WTC11 (cell line): ENCODE measurements at regions not wholly inside any gene's neighbourhood (a gene's known extent, or its start where the extent isn't known, plus 50 kb on each side); places are given as distances from the start of the nearest gene placed in this dataset.

Experiments used
- ATAC-seq: fragments of 200-7000 bp; cut with Tn5 transposase; 2 replicates; pipeline ENCODE4 v1.10.0; 2021; ENCODE audit warnings: mild to moderate bottlenecking, moderate library complexity
- CTCF ChIA-PET: fragments of 300-600 bp; sonication (Branson Sonifier 250); formaldehyde crosslinking; loops from one replicate; lab custom pipeline; 2021; ENCODE audit warnings: antibody characterized with exemption; lab: Charles Lee
- POLR2A ChIA-PET: fragments of 350-600 bp; sonication (Branson Sonifier 250); formaldehyde crosslinking; loops from one replicate; lab custom pipeline; 2021; ENCODE audit warnings: antibody characterized with exemption; lab: Charles Lee
- DNase-seq: peaks from one replicate; pipeline ENCODE4 v3.0.0; 2021; ENCODE audit warnings: low spot score
- H3K27ac Mint-ChIP-seq: 2 replicates; pipeline ENCODE4 v1.8.0; 2021; ENCODE audit warnings: mixed read lengths
- H3K27me3 Mint-ChIP-seq: 2 replicates; pipeline ENCODE4 v1.8.0; 2021; ENCODE audit warnings: low read depth, mild to moderate bottlenecking, moderate library complexity, mixed read lengths
- H3K36me3 Mint-ChIP-seq: 2 replicates; pipeline ENCODE4 v1.8.0; 2021; ENCODE audit warnings: mixed read lengths
- H3K4me1 Mint-ChIP-seq: 2 replicates; pipeline ENCODE4 v1.8.0; 2022; ENCODE audit warnings: mixed read lengths
- H3K4me3 Mint-ChIP-seq: 2 replicates; pipeline ENCODE4 v1.8.0; 2021; ENCODE audit warnings: mild to moderate bottlenecking, moderate library complexity, mixed read lengths
- H3K9me3 Mint-ChIP-seq: 2 replicates; pipeline ENCODE4 v1.8.0; 2021; ENCODE audit warnings: mixed read lengths
- EMX1 ChIP-seq: fragments of 250-450 bp; sonication (Bioruptor Pico); IDR thresholded peaks from 2 replicates; pipeline ENCODE4 v1.8.0; 2021; ENCODE audit warnings: mild to moderate bottlenecking
- GTF2I ChIP-seq: fragments of 250-450 bp; sonication (Bioruptor Pico); conservative IDR thresholded peaks from 2 replicates; pipeline ENCODE4 v1.4.0; 2021; ENCODE audit warnings: mild to moderate bottlenecking
- HMGA2 ChIP-seq: fragments of 250-450 bp; sonication (Bioruptor Pico); IDR thresholded peaks from 2 replicates; pipeline ENCODE4 v1.4.0; 2021; ENCODE audit warnings: mild to moderate bottlenecking, moderate library complexity
- MXD4 ChIP-seq: fragments of 250-450 bp; sonication (Bioruptor Pico); IDR thresholded peaks from 2 replicates; pipeline ENCODE4 v1.8.0; 2021; ENCODE audit warnings: mild to moderate bottlenecking, moderate library complexity, borderline replicate concordance
- NFE2L1 ChIP-seq: sonication (generic); formaldehyde crosslinking; IDR thresholded peaks from 2 replicates; pipeline ENCODE4 v1.8.1; 2023; ENCODE audit warnings: missing genetic modification reagents
- OVOL2 ChIP-seq: fragments of 250-450 bp; sonication (Bioruptor Pico); IDR thresholded peaks from 2 replicates; pipeline ENCODE4 v1.9.0; 2021; ENCODE audit warnings: mild to moderate bottlenecking, borderline replicate concordance
- TP53 ChIP-seq: sonication (generic); formaldehyde crosslinking; IDR thresholded peaks from 2 replicates; pipeline ENCODE4 v1.8.1; 2023; ENCODE audit warnings: mild to moderate bottlenecking, missing genetic modification reagents
- ZNF219 ChIP-seq: sonication (generic); formaldehyde crosslinking; IDR thresholded peaks from 2 replicates; pipeline ENCODE4 v1.8.0; 2023; ENCODE audit warnings: missing genetic modification reagents, mild to moderate bottlenecking, borderline replicate concordance
- ZNF416 ChIP-seq: fragments of 250-450 bp; sonication (Bioruptor Pico); IDR thresholded peaks from 2 replicates; pipeline ENCODE4 v1.9.0; 2021; ENCODE audit warnings: mild to moderate bottlenecking, inconsistent platforms
- TF ChIP-seq, protein P1 (sequence below): sonication (generic); formaldehyde crosslinking; IDR thresholded peaks from 2 replicates; pipeline ENCODE4 v1.8.1; 2023; ENCODE audit warnings: mild to moderate bottlenecking, missing genetic modification reagents
- TF ChIP-seq, protein P2 (sequence below): sonication (generic); formaldehyde crosslinking; IDR thresholded peaks from 2 replicates; pipeline ENCODE4 v1.8.1; 2023; ENCODE audit warnings: mild to moderate bottlenecking, moderate library complexity, missing genetic modification reagents
- TF ChIP-seq, protein P3 (sequence below): fragments of 200-600 bp; IDR thresholded peaks from 2 replicates; pipeline ENCODE4 v1.8.0; 2022; ENCODE audit warnings: antibody characterized with exemption
- TF ChIP-seq, protein P4 (sequence below): fragments of 250-450 bp; sonication (Bioruptor Pico); conservative IDR thresholded peaks from 2 replicates; pipeline ENCODE4 v1.9.0; 2021; ENCODE audit warnings: mild to moderate bottlenecking
- TF ChIP-seq, protein P5 (sequence below): sonication (generic); formaldehyde crosslinking; IDR thresholded peaks from 2 replicates; pipeline ENCODE4 v1.8.0; 2022; ENCODE audit warnings: mild to moderate bottlenecking, missing genetic modification reagents
- TF ChIP-seq, protein P6 (sequence below): fragments of 250-450 bp; sonication (Bioruptor Pico); IDR thresholded peaks from 2 replicates; pipeline ENCODE4 v1.9.0; 2021; ENCODE audit warnings: mild to moderate bottlenecking
- TF ChIP-seq, protein P7 (sequence below): sonication (generic); formaldehyde crosslinking; IDR thresholded peaks from 2 replicates; pipeline ENCODE4 v1.8.0; 2023; ENCODE audit warnings: mild to moderate bottlenecking, missing genetic modification reagents

DNA sequence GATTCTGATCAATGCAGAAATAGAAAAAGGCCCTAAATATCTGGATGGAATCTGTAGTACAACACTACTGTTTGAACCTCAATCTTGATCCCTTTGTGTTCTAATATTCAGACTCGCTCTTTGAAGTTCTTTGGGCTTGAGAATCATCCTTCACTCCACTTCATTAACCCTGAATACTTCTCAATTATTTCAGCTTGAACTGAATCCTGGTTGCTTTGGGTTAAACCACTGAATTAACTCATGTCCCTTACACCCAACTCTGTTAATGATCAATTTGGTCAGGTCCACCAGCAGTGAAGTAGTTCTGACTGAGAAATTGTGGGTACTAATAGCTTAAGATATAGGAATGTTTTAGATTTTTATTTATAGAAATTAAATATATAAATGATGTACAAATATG is 1707.2 kb upstream of the ACO1 start:
- Mint-ChIP-seq H3K4me1 (no peaks in the 10 kb centered on the region), H3K4me3 (no peak overlapping the region), H3K27ac (no peak overlapping the region), H3K9me3 (peaks cover 10% of the 10 kb centered on the region; the same call in 1 of the 2 replicates), H3K36me3 (no peaks in the 10 kb centered on the region), H3K27me3 (no peaks in the 10 kb centered on the region)
- CTCF ChIA-PET, result no interaction called here
- POLR2A ChIA-PET, result no interaction called here
- TF ChIP-seq MXD4 (CRISPR knock-in tag), result no peak
- no peak for TF ChIP-seq EMX1 (CRISPR knock-in tag)
- TF ChIP-seq, protein P1, sequence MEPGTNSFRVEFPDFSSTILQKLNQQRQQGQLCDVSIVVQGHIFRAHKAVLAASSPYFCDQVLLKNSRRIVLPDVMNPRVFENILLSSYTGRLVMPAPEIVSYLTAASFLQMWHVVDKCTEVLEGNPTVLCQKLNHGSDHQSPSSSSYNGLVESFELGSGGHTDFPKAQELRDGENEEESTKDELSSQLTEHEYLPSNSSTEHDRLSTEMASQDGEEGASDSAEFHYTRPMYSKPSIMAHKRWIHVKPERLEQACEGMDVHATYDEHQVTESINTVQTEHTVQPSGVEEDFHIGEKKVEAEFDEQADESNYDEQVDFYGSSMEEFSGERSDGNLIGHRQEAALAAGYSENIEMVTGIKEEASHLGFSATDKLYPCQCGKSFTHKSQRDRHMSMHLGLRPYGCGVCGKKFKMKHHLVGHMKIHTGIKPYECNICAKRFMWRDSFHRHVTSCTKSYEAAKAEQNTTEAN (CRISPR knock-in tag), result no peak
- no peak for TF ChIP-seq GTF2I
- no peak for TF ChIP-seq TP53 (CRISPR knock-in tag)
- DNase-seq (no peak), ATAC-seq (no peak)

DNA sequence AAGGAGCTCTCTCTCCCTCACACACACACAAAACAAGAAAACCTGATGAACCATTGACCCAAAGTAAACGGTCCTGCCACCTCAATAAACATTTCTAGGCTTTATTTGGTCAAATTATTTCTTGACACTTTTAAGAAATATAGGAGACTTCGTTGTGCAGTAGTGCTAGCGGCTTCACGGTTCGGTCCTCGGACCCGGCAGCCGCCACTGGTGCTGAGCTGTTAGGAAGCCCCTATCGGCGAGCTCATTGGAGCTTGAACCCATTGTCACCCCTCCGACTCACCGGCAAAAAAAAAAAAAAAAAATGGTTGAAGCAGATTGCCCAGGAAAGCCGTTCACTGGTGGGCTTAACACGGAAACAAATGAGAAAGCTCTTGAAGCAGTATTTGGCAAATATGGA is 1695.6 kb upstream of the ACO1 start:
- Mint-ChIP-seq H3K4me3 (no peak overlapping the region), H3K27me3 (no peaks in the 10 kb centered on the region), H3K4me1 (no peaks in the 10 kb centered on the region), H3K27ac (no peak overlapping the region), H3K36me3 (peaks cover 24% of the 10 kb centered on the region), H3K9me3 (peaks cover 38% of the 10 kb centered on the region)
- no peak for DNase-seq
- TF ChIP-seq, protein P2, sequence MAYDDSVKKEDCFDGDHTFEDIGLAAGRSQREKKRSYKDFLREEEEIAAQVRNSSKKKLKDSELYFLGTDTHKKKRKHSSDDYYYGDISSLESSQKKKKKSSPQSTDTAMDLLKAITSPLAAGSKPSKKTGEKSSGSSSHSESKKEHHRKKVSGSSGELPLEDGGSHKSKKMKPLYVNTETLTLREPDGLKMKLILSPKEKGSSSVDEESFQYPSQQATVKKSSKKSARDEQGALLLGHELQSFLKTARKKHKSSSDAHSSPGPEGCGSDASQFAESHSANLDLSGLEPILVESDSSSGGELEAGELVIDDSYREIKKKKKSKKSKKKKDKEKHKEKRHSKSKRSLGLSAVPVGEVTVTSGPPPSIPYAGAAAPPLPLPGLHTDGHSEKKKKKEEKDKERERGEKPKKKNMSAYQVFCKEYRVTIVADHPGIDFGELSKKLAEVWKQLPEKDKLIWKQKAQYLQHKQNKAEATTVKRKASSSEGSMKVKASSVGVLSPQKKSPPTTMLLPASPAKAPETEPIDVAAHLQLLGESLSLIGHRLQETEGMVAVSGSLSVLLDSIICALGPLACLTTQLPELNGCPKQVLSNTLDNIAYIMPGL (CRISPR knock-in tag), result no peak
- TF ChIP-seq, protein P3, sequence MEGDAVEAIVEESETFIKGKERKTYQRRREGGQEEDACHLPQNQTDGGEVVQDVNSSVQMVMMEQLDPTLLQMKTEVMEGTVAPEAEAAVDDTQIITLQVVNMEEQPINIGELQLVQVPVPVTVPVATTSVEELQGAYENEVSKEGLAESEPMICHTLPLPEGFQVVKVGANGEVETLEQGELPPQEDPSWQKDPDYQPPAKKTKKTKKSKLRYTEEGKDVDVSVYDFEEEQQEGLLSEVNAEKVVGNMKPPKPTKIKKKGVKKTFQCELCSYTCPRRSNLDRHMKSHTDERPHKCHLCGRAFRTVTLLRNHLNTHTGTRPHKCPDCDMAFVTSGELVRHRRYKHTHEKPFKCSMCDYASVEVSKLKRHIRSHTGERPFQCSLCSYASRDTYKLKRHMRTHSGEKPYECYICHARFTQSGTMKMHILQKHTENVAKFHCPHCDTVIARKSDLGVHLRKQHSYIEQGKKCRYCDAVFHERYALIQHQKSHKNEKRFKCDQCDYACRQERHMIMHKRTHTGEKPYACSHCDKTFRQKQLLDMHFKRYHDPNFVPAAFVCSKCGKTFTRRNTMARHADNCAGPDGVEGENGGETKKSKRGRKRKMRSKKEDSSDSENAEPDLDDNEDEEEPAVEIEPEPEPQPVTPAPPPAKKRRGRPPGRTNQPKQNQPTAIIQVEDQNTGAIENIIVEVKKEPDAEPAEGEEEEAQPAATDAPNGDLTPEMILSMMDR, result no peak
- TF ChIP-seq HMGA2, result no peak
- TF ChIP-seq, protein P4, sequence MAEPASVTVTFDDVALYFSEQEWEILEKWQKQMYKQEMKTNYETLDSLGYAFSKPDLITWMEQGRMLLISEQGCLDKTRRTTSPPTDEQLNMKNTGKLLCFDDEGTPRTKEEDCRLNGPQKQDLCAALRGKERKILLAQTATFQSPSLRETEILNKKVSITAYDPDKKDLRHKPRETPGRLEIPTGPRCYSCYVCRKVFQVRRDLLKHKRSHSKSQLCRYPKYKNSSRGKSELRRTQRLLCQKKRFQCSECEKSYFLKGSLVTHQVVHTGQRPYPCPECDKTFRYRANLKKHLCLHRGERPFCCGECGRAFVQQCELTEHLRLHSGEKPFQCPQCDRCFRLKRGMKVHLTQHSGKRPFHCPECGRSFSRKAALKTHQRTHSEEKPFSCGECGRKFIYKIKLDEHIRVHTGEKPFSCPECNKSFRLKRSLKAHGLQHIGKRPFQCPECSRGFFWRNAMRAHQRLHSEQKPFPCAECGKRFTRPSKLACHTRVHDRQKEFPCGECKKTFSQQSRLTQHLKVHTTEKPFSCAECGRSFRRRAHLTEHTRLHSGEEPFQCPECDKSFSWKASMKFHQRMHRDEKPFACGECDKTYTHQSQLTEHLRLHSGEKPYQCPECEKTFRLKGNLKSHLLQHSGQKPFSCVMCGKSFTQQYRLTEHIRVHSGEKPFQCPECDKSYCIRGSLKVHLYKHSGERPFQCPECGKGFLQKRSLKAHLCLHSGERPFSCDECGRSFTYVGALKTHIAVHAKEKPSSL, result no peak
- no peak for ATAC-seq
- CTCF ChIA-PET, result no interaction called here
- POLR2A ChIA-PET, result no interaction called here

DNA sequence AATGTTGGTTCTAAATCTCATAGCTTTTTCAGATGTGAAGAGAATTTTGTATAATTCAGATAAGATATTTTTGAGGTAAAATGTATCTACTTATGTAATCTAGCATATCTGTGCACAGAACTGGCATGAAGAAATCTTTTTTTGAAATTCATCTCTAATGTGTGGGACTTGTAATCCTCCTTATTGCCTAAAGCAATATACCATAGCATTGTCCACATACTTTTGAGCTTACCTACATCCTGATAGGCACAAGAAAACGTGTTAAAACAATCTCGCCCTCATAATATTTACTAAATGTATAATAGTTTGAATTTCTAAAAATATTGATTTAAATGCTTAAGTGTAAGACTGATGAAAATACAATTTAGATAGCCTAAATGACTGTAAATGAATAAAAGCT is 1686.5 kb upstream of the ACO1 start:
- Mint-ChIP-seq H3K9me3 (peaks cover 4% of the 10 kb centered on the region), H3K36me3 (no peaks in the 10 kb centered on the region), H3K27ac (no peak overlapping the region), H3K4me3 (no peak overlapping the region)
- no peak for ATAC-seq
- POLR2A ChIA-PET, result no interaction called here
- no peak for DNase-seq
- TF ChIP-seq, protein P5, sequence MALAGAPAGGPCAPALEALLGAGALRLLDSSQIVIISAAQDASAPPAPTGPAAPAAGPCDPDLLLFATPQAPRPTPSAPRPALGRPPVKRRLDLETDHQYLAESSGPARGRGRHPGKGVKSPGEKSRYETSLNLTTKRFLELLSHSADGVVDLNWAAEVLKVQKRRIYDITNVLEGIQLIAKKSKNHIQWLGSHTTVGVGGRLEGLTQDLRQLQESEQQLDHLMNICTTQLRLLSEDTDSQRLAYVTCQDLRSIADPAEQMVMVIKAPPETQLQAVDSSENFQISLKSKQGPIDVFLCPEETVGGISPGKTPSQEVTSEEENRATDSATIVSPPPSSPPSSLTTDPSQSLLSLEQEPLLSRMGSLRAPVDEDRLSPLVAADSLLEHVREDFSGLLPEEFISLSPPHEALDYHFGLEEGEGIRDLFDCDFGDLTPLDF (CRISPR knock-in tag), result no peak
- no peak for TF ChIP-seq ZNF219 (CRISPR knock-in tag)
- TF ChIP-seq TP53 (CRISPR knock-in tag), result no peak
- TF ChIP-seq, protein P6, sequence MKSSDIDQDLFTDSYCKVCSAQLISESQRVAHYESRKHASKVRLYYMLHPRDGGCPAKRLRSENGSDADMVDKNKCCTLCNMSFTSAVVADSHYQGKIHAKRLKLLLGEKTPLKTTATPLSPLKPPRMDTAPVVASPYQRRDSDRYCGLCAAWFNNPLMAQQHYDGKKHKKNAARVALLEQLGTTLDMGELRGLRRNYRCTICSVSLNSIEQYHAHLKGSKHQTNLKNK (CRISPR knock-in tag), result no peak
- TF ChIP-seq OVOL2 (CRISPR knock-in tag), result no peak
- TF ChIP-seq, protein P7, sequence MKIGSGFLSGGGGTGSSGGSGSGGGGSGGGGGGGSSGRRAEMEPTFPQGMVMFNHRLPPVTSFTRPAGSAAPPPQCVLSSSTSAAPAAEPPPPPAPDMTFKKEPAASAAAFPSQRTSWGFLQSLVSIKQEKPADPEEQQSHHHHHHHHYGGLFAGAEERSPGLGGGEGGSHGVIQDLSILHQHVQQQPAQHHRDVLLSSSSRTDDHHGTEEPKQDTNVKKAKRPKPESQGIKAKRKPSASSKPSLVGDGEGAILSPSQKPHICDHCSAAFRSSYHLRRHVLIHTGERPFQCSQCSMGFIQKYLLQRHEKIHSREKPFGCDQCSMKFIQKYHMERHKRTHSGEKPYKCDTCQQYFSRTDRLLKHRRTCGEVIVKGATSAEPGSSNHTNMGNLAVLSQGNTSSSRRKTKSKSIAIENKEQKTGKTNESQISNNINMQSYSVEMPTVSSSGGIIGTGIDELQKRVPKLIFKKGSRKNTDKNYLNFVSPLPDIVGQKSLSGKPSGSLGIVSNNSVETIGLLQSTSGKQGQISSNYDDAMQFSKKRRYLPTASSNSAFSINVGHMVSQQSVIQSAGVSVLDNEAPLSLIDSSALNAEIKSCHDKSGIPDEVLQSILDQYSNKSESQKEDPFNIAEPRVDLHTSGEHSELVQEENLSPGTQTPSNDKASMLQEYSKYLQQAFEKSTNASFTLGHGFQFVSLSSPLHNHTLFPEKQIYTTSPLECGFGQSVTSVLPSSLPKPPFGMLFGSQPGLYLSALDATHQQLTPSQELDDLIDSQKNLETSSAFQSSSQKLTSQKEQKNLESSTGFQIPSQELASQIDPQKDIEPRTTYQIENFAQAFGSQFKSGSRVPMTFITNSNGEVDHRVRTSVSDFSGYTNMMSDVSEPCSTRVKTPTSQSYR (CRISPR knock-in tag), result no peak
- TF ChIP-seq GTF2I, result no peak
- no peak for TF ChIP-seq NFE2L1 (CRISPR knock-in tag)
- no peak for TF ChIP-seq ZNF416 (CRISPR knock-in tag)
- TF ChIP-seq, all 79 proteins: peak for 0
- CTCF ChIA-PET, result no interaction called here
- Mint-ChIP-seq H3K27me3 (no peaks in the 10 kb centered on the region), H3K4me1 (peaks cover 6% of the 10 kb centered on the region)
